ENCODE measurements at regions not wholly inside any gene's neighbourhood (a gene's known extent, or its start where the extent isn't known, plus 50 kb on each side); places are given as distances from the start of the nearest gene placed in this dataset.
"Not testable (repeated sequence)": the region's sequence is repeated elsewhere in the genome, so short reads cannot be mapped to it uniquely, and the experiment has no call there.

DNA sequence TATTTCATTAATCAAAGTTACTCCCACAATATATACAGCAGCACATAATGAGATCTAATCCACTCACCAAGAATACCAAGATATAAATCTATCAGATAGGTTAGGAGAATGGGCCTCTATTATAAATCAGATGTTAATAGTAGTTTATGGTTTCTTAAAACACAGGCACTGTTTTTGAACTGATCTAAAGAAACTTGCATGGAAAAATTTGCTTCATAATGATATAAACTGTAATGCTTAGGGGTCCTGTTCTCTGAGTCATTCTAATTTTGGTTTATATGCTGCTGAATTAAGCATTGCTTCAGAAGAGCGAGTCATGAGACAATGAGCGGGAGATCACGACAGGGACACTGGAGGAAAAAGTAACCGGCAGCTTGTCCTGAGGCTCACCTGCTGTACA, 113.3 kb upstream of the OTUD4 start:
- no peak for DNase-seq

- no peak for DNase-seq
These were observed 110.6 kb upstream of the OTUD4 start for GRCh38 chr4:145290955-145291354.

- no peak for DNase-seq
These were observed 109.2 kb upstream of the OTUD4 start for GRCh38 chr4:145289403-145290076.

GRCh38 chr4:145287351-145287750, 107.0 kb upstream of the OTUD4 start:
- DNase-seq, result no peak

- DNase-seq, result no peak
These were observed 105.5 kb upstream of the OTUD4 start for GRCh38 chr4:145285928-145286327.

GRCh38 chr4:145283909-145284308, 103.5 kb upstream of the OTUD4 start:
- no peak for DNase-seq

DNA sequence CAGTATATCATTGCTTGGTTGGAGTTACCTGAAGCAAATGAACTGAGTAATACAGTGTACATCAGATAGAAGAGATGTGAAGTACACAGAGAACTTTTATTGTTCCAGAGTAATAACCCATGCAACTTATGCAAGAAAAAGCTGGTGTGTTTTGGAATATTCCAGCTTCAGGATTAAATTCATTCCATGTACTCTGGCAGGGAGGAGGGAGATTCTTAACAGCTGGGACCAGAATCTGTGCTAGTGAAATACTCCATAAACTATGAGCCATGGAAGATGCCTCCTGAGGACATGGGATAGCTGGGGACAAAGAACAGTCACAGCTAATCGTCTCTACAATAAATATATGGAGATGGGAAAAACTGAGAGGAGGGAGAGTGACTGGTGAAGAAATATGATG, 101.6 kb upstream of the OTUD4 start:
- DNase-seq, result no peak

GRCh38 chr4:145281224-145281623, 100.8 kb upstream of the OTUD4 start:
- no peak for DNase-seq

GRCh38 chr4:145280541-145280940, 100.2 kb upstream of the OTUD4 start:
- DNase-seq, result no peak

DNA sequence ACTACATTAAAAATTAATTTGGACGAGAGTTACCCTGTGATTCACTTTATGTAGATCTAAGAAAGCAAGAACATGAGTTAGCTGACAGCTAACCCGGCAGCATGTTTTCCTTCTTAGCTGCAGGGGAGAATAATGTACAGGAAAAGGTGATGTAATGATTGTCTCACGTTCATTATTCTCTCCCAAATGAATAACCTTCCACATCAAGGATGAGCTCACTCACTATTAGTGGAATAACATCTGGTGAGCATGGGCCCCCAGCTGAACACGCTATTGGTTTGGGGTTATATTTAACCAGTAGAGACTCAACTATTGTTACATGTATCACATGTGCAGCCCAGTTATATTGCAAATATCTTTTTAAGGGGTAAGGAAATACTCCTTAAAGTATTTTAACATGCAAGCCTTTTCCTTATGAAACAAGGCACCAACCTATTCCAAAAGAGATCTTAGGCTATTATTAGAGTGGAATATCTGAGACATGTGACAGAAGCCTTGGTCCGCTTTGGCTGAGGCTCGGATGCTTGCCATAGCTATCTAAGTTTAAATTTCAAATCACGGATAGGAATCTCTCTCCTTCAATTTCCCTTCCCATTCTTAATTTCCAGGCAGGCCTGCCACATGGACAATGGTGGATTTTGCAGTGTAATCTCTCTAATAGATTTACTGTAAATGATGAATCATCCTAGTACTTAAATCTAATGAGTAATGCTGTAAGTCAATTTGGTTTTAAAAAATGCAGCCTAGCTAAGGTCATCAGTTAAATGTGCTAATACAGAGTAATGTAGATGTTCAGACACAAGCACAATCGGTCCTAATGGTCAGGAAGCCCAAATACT, 99.0 kb upstream of the OTUD4 start:
- no peak for DNase-seq

GRCh38 chr4:145278341-145279121, 98.1 kb upstream of the OTUD4 start:
- no peak for DNase-seq

DNA sequence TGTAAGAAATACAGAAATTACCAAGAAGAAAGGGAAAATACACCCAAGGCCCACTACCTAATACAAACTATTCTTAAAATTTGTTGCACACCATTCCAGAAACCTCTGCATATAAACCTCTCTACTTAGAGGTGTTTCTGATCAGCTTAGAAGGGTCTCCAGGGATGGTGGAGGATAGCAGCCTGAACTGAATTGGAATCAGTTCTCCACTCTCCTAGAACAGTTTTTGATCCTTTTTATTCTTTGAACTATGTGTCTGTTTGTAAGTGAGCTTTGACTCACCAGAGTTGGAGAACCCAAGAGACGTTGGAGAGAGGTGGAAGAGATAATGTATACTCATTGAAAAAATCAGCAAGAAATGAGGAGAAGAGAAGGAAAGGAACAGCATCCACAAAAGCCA, 96.6 kb upstream of the OTUD4 start:
- DNase-seq, result no peak

- no peak for DNase-seq
These were observed 95.7 kb upstream of the OTUD4 start for GRCh38 chr4:145276050-145276449.

DNA sequence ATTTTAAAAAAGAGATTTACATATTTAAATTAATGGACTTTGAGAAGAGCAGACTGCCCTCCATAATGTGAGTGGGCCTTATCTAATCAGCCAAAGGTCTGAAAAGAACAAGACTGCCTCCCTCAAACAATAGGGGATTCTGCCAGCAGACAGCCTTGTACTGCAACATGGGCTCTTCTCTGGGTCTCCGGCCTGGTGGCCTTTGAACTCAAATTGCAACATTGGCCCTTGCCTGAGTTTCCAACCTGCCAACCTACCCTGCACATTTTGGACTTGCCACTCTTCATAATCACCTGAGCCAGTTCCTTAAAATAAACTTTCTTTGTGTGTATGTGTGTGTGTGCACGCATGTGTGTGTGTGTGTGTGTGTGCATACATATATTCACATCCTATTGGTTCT, 90.8 kb upstream of the OTUD4 start:
- DNase-seq, result no peak

DNA sequence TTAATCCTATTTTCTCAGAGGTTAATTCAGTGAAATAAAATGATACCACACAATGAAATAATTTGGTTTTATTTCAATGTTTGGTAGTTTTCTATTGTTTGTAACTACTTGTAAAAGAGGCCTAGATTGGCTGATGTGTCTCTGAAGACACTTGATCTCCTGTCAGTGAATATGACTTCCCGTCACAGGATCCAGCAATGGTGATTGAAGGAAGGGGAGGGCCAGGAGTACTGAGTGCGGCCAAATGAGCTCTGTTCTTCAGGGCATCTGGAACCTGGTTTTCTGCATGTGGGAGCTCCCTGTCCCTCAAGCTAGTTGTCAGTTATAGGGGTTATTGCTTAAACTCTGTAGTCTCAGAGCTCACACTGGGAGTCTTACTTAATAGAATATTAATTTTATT, 86.5 kb upstream of the OTUD4 start:
- no peak for DNase-seq

DNA sequence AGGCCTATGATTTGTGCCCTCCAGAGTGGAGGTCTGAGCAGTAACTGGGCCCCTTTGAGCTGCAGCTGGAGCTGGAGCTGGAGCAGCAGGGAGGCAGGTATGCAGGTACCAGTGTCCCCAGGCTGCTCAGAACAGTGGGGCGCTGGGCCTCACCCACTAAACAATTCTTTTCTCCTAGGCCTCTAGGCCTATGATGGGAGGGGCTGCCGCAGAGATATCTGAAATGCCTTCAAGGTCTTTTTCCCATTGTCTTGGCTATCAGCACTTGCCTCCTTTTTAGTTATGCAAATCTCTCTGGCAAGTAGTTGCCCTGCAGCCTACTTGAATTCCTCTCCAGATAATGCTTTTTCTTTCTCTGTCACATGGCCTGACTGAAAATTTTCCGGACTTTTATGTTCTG, 79.7 kb upstream of the OTUD4 start:
- no peak for DNase-seq

DNA sequence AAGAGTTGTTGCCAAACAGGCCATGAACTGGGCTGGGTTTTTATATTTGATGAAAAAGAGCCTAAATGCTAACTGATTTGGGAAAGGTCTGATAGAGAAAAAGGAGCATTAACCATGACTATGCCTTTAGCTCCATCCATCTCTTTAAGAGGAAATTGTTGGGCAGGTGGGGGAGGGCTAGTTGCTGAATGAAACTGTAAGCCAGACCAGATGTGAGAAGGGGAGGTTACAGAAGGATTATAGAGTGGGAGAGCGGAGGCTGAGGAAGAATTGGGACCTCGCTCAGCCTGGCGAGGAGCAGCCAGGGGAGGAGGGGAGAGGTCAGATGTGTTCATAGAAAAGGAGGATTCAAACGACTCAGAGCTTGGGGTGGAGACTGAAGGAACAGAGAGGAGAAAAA, 74.9 kb upstream of the OTUD4 start:
- not testable (repeated sequence) for DNase-seq

DNA sequence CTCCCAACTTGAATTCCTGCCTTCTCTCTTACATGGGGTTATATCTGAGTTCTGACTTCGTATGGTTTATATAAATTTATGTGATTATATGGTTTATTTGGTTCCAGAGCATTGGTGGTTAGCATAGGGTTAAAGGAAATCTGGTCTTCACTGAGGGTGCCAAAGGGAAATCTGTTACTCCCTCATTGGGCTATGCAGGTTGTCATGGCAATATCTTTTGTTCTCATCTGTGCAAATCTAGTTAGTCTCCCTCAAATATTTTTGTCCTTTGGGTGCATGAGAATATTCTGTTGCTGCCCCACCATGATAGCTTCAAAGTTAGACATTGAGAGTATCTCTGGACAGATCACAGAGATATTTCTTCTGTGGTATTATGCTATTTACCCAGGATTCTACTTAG, 71.8 kb upstream of the OTUD4 start:
- DNase-seq, result no peak

GRCh38 chr4:145251391-145251790, 71.0 kb upstream of the OTUD4 start:
- no peak for DNase-seq

- no peak for DNase-seq
These were observed 68.6 kb upstream of the OTUD4 start for GRCh38 chr4:145248971-145249370.

DNA sequence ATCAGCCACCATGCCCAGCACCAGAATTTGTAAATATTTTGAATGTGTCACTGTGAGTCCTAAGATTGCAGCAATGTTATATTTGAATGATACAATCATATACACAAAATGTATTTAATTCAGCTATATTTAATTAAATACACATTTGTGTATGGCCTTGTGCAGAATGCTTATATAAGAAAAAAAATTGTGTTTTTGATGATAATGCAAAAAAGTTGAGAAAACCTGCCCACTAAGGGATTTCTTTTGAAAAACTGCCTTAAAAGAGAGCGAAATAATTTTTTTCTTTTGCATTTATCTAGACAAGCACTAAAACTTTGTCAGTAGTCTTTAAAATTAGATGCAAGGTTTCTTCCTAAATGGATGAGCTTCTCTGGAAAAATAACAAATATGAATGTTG, 68.1 kb upstream of the OTUD4 start:
- DNase-seq, result no peak

- peak; percentile 33 for DNase-seq
These were observed 53.8 kb upstream of the OTUD4 start for GRCh38 chr4:145234091-145234706.
